GM12875 (cell line): ENCODE measurements at regions not wholly inside any gene's neighbourhood (a gene's known extent, or its start where the extent isn't known, plus 50 kb on each side); places are given as distances from the start of the nearest gene placed in this dataset.
A peak's percentile ranks its signal among the peaks of the same experiment; 100 is the strongest.

Experiments
- H3K4me3 ChIP-seq: one replicate; pipeline ENCODE4 v1.5.1; 2011; ENCODE audit warnings: low read depth, low read length, control low read depth
- CTCF ChIP-seq: IDR thresholded peaks from 2 replicates; pipeline ENCODE4 v1.5.1; 2011; ENCODE audit warnings: low read depth, mild to moderate bottlenecking, control low read depth, inconsistent platforms, low read length, moderate library complexity, borderline replicate concordance; ENCODE audit not compliant: insufficient read depth

- TF ChIP-seq CTCF = no peak
- H3K4me3 ChIP-seq = no peak overlapping the region
These were observed 221.4 kb upstream of the SUCLG2 start for GRCh38 chr3:67875858-67876257.

- no peak overlapping the region for H3K4me3 ChIP-seq
- TF ChIP-seq CTCF = no peak
These were observed 220.9 kb upstream of the SUCLG2 start for GRCh38 chr3:67875338-67875737.

GRCh38 chr3:67870477-67870876 is 216.1 kb upstream of the SUCLG2 start:
- no peak overlapping the region for H3K4me3 ChIP-seq
- TF ChIP-seq CTCF = no peak

- TF ChIP-seq CTCF = no peak
- H3K4me3 ChIP-seq = no peak overlapping the region
These were observed 212.2 kb upstream of the SUCLG2 start for GRCh38 chr3:67866571-67866970.

GRCh38 chr3:67864587-67865183 is 210.3 kb upstream of the SUCLG2 start:
- no peak for TF ChIP-seq CTCF
- H3K4me3 ChIP-seq = no peak overlapping the region

GRCh38 chr3:67863869-67864268 is 209.5 kb upstream of the SUCLG2 start:
- H3K4me3 ChIP-seq = no peak overlapping the region
- peak; percentile 33; the same call in 1 of the 2 replicates for TF ChIP-seq CTCF

- no peak overlapping the region for H3K4me3 ChIP-seq
- TF ChIP-seq CTCF = no peak
These were observed 206.0 kb upstream of the SUCLG2 start for GRCh38 chr3:67860429-67860828.
